ENCODE measurements at regions not wholly inside any gene's neighbourhood (a gene's known extent, or its start where the extent isn't known, plus 50 kb on each side); places are given as distances from the start of the nearest gene placed in this dataset.

DNA sequence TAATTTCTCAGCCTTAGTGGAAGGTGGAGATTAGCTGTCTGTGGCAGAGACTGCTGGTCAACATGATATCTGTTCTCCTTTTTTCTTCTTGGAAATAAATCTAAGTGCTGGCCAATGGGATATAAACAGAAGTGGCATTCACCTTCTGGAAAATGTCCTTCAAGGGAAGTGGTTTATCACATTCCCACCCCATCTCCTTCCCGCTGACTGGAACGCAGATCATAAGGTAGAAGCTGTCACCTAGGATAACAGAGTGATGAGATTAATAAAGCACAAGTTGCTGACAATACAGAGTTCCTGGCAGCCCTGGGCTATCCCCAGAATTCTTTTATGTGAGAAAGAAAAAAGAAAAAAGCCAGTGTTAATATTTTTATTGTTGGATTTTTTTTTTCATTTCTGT is 109.7 kb upstream of the OSMR start:
- FAIRE-seq (no peak), DNase-seq (no peak), ATAC-seq (no peak)
- Histone ChIP-seq H3K4me1 (no peaks in the 10 kb centered on the region), H3K9me3 (no peaks in the 10 kb centered on the region), H3K4me3 (no peak overlapping the region), H3K27ac (no peak overlapping the region), H3K36me3 (no peaks in the 10 kb centered on the region), H3K27me3 (no peaks in the 10 kb centered on the region)
- TF ChIP-seq, protein P1, sequence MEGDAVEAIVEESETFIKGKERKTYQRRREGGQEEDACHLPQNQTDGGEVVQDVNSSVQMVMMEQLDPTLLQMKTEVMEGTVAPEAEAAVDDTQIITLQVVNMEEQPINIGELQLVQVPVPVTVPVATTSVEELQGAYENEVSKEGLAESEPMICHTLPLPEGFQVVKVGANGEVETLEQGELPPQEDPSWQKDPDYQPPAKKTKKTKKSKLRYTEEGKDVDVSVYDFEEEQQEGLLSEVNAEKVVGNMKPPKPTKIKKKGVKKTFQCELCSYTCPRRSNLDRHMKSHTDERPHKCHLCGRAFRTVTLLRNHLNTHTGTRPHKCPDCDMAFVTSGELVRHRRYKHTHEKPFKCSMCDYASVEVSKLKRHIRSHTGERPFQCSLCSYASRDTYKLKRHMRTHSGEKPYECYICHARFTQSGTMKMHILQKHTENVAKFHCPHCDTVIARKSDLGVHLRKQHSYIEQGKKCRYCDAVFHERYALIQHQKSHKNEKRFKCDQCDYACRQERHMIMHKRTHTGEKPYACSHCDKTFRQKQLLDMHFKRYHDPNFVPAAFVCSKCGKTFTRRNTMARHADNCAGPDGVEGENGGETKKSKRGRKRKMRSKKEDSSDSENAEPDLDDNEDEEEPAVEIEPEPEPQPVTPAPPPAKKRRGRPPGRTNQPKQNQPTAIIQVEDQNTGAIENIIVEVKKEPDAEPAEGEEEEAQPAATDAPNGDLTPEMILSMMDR (IDR thresholded peaks at IDR 0.05): no peak
- intact Hi-C loops (cut with DNase I): no loop called here
- 29 to 35% methylated on average over 2 of the region's 2 CpGs for WGBS, 2 donors

DNA sequence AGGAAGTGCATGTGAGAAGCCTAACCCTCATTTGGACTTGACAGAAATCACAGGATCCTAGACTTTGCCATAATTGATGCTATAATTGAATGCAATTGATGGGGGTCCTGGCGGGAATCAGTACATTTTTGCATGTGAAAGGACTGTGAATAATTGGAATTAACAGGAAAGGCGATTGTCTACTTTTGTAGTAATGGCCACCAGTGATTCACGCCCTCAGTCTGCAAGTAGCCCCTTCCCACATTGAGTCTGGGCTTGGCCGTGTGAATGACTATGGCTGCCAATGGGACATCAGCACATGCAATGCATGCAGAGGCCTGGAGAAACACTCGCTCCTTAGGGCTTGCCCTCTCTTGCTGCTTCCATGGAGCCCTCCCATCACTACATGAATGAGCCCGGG is 107.8 kb upstream of the OSMR start:
- TF ChIP-seq, protein P1 (IDR thresholded peaks at IDR 0.05): no peak
- H3K4me1 ChIP-seq: no peaks in the 10 kb centered on the region
- no peak for FAIRE-seq

DNA sequence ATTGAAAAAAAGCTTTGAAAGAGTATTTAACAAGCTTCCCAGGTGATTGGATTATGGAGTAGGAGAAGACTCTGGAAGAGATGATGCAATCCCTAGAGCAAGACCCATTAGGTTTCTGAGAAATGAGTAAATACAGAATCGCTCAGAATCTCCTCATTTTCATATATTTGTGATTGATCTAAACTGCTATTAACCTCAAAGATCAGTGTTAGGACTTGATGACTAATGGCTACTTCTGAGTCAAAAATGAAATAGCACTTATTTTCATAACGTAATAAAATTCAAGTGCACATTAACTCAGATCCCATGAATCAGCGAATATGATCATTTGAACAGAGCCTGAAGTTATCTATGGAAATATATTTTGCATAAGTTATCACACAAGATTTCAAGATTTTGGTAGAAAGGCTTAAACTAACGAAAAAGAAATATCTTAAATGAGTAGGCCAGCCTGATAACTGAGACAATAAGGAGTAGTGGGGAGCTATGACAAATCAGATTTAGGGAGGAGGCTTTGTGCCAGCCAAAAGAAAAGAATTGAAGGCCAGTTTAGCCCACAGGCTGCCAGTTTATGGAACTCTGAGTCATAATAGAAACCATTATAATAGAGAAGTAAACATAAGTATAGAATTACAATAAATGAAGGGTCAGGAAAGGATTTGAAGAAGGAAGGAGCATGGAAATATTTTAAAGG is 106.7 kb upstream of the OSMR start:
- no peaks in the 10 kb centered on the region for H3K4me1 ChIP-seq
- WGBS, 2 donors: 82 to 84% methylated on average over 4 of the region's 4 CpGs
- H3K36me3 ChIP-seq: no peaks in the 10 kb centered on the region
- H3K4me3 ChIP-seq: no peak overlapping the region
- ATAC-seq: no peak
- DNase-seq: no peak
- intact Hi-C loops (cut with DNase I): no loop called here
- TF ChIP-seq, protein P1 (IDR thresholded peaks at IDR 0.05): no peak
- FAIRE-seq: no peak
- H3K9me3 ChIP-seq: no peaks in the 10 kb centered on the region
- H3K27ac ChIP-seq: no peak overlapping the region
- H3K27me3 ChIP-seq: no peaks in the 10 kb centered on the region

More for the DNA sequence above, 107.8 kb upstream of the OSMR start:
- DNase-seq (no peak), ATAC-seq (no peak)
- WGBS, 2 donors: 87 to 92% methylated on average over 6 of the region's 6 CpGs
- Histone ChIP-seq H3K9me3 (no peaks in the 10 kb centered on the region), H3K27me3 (no peaks in the 10 kb centered on the region), H3K36me3 (no peaks in the 10 kb centered on the region), H3K4me3 (no peak overlapping the region), H3K27ac (no peak overlapping the region)
- intact Hi-C loops (cut with DNase I): no loop called here

DNA sequence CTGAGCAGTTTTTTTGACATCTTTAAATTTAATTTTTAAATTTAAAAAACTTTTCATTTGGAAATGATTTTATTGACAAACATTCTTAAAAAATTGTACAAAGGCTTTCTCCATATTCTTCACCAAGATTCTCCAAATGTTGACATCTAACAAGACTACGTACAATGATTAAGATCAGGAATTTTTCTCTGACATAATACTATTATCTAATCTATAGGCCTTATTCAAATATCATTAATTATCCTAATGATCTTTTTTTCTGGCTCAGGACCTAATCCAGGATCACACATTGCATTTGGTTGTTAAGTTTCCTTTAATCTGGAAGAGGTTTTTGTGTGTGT is 106.1 kb upstream of the OSMR start:
- 52 to 61% methylated on average over 1 of the region's 1 CpG for WGBS, 2 donors
- FAIRE-seq: no peak
- intact Hi-C loops (cut with DNase I): no loop called here
- H3K4me1 ChIP-seq: no peaks in the 10 kb centered on the region
- TF ChIP-seq, protein P1 (IDR thresholded peaks at IDR 0.05): no peak
- H3K36me3 ChIP-seq: no peaks in the 10 kb centered on the region
- no peaks in the 10 kb centered on the region for H3K27me3 ChIP-seq
- no peak for ATAC-seq
- no peaks in the 10 kb centered on the region for H3K9me3 ChIP-seq
- no peak for DNase-seq
- H3K4me3 ChIP-seq: no peak overlapping the region
- no peak overlapping the region for H3K27ac ChIP-seq

DNA sequence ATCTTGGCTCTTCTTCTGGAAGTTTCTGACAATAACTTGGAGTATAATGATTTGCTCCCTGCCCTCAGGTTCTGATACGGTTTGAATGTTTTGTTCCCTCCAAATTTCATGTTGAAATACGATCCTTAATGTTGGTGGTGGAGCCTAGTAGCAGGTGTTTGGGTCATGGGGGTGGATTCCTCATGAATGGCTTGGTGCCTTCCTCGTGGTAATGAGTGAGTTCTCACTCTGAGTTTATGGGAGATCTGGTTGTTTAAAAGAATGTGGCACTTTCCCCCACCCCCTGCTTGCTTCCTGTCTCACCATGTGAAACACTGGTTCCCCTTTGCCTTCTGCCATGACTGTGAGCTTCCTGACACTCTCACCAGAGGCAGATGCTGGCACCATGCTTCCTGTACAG is 103.0 kb upstream of the OSMR start:
- H3K4me1 ChIP-seq: no peaks in the 10 kb centered on the region
- no peaks in the 10 kb centered on the region for H3K9me3 ChIP-seq
- no peak overlapping the region for H3K27ac ChIP-seq
- ATAC-seq: no peak
- TF ChIP-seq, protein P1 (IDR thresholded peaks at IDR 0.05): no peak
- WGBS, 2 donors: 45 to 65% methylated on average over 3 of the region's 3 CpGs
- no peak for FAIRE-seq
- H3K36me3 ChIP-seq: no peaks in the 10 kb centered on the region
- no peaks in the 10 kb centered on the region for H3K27me3 ChIP-seq
- DNase-seq: no peak
- intact Hi-C loops (cut with DNase I): no loop called here
- no peak overlapping the region for H3K4me3 ChIP-seq

Data from pancreas (tissue), 10 donors.